SU-DHL-6 (cell line): ENCODE measurements at regions not wholly inside any gene's neighbourhood (a gene's known extent, or its start where the extent isn't known, plus 50 kb on each side); places are given as distances from the start of the nearest gene placed in this dataset.

ENCODE experiments used
- CTCF ChIP-seq: fragments of 200-600 bp; sonication (generic); IDR thresholded peaks from one replicate; pipeline ENCODE4 v1.5.1; 2017; ENCODE audit warnings: antibody characterized with exemption, mild to moderate bottlenecking, low read length, moderate library complexity; ENCODE audit not compliant: insufficient read depth, poor library complexity, severe bottlenecking
- EZH2phosphoT487 ChIP-seq: fragments of 200-600 bp; sonication (generic), shearing (Covaris generic); conservative IDR thresholded peaks from 2 replicates; pipeline ENCODE4 v1.6.1; 2018; ENCODE audit warnings: mild to moderate bottlenecking, antibody characterized with exemption, low read length, moderate library complexity, mixed read lengths

DNA sequence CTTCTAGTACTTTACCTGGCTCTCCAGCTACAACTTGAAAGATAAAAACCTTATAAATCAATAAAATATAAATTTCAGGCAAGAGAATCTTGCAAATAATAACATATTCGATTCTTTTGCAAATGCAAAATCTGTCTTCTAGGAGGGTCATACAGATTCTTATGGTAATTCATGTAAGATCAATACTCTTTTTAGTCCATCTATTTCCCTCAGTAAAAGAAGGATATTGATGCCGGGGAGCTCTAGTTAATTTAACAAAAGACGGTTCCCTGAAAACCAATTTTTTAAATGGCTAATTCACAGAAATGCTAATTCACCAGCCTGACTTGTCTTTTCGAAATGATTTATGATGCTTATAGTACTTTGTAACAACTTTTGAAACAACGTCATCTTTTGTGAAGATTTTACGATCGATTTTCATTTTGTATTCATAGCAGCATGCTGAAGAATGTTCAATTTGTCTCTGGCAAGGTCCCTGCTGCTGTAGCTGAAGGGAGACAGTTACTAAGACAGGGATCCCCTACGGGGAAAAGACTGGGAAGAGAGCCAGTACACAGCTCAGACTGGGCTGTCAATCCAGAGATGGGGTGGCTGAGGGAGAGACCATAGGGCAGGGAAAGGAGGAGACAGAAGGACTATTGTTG, 90.6 kb upstream of the SPAG17 start:
- TF ChIP-seq CTCF (no peak), EZH2phosphoT487 (no peak)
